Erythroblast (primary cell): ENCODE measurements at regions not wholly inside any gene's neighbourhood (a gene's known extent, or its start where the extent isn't known, plus 50 kb on each side); places are given as distances from the start of the nearest gene placed in this dataset.

Experiments used
- DNase-seq, 2 experiments: peaks; one replicate each; lab custom pipeline; 2025; lab: John Stamatoyannopoulos, UW
- GATA1 ChIP-seq: IDR thresholded peaks from 2 replicates; pipeline ENCODE4 v1.6.1; 2011; ENCODE audit warnings: low read depth, mild to moderate bottlenecking, control low read depth, low read length, moderate library complexity
- POLR2A ChIP-seq: IDR thresholded peaks from 2 replicates; pipeline ENCODE4 v1.6.1; 2011; ENCODE audit warnings: mild to moderate bottlenecking, low read length

DNA sequence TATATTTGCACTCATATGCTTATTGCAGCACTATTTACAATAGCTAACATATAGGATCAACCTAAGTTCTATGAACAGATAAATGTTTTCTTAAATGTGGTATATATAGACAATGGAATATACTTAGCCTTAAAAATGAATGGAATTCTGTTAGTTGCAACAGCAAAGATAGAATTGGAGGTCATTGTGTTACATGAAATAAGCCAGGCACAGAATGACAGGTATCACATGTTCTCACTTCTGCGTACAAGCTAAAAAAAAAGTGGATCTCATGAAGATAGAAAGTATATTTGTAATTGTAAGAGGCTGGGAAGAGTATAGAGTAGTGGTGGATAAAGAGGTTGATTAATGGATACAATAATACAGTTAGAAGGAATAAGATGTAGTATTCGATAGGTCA is 255.5 kb upstream of the SETBP1 start:
- DNase-seq, result no peak
- TF ChIP-seq POLR2A (no peak), GATA1 (no peak)

DNA sequence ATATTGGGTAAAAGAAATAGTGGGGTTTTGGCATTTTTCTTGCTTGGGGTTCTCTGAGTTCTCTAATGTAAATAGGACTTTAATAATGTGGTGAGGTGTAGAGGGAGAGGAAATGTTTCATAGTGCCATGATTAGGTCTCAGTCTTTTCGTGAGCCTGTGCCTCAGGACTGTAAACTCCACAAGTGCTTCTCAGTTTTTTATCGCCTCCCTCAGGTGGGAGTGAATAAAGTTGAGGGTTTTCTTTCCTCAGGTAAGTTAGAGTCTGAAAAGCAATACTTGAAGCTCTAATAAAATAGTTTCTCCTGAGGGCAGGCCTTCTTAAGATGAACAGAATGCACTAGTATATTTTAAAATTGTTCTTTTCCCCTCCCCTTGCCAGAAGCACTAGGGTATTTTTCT is 243.1 kb upstream of the SETBP1 start:
- DNase-seq, result no peak
- TF ChIP-seq POLR2A (no peak), GATA1 (no peak)

DNA sequence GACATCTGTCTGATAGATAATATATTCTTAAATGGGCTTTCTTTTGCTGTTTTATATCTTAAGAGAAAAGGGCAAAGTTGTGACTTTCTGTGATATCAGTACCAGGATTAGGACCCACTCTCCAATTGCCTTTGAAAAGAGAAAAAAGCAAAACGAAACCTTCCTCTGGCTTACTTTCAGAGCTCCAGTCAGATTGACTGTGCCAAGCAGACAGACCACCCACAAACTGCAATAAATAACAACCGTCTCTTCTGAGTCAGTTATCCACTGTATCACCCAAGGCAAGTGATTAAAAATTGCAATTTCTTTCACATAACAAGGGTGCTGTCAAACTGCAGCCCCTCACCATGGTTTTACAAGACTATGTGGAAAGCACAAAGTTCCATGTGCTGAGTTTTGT is 230.5 kb upstream of the SETBP1 start:
- DNase-seq, result no peak
- TF ChIP-seq POLR2A, result no peak
- TF ChIP-seq GATA1, result no peak

DNA sequence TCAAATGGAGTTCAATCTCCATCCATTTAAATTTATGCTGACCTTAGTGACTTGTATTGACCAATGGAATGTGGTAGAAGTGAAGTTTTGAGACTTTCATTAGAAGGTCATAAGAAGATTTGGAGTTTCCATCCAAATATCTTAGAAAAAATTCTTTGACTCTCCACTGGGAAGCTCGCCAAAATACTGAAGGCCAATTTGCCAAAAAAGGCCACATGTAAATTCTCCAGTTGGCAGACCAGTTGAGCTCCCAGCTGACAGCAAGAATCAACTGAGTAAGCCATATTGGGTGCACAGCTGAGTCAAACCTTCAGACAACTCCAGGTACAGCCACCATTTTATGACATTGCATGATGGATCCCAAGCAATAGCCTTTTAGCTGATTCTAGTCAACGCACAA is 228.3 kb upstream of the SETBP1 start:
- no peak for DNase-seq
- TF ChIP-seq POLR2A, result no peak
- no peak for TF ChIP-seq GATA1

DNA sequence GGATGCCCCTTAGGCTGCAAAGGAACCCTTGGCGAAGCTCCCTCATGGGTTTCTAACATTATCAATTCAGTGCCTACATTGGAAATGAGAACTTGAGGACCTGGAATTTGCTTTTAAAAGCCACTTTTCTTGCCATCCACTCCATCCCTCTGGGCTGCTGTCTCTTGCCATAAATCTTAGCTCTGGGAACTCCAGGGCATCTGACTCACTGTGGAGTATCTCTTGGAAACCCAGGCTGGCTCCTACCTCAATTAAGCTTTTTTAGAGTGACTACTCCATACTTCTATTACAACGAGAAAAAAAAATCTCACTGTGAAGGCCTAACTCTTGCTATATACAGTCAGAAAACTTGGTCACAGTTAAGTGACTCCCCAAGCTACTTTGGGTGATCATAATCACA is 227.2 kb upstream of the SETBP1 start:
- DNase-seq, result no peak
- TF ChIP-seq GATA1, result no peak
- no peak for TF ChIP-seq POLR2A

DNA sequence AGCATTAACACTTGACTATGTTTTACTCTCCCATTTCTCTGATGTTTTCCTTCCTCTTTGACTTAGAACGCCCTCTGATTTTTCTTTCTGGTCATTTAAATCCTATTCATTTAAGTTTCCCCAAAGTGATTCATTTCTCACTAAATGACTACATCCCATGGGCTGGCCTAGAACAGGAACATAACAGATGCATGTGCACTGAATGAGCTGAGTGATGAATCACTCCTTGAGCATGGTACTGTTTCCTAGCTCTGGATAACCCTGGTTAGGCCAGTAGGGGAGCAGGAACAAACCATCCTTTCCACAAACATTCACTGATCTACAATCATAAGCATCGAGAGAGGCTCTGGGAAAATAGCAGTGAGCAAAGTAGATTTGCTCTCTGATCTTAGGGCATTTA is 221.9 kb upstream of the SETBP1 start:
- no peak for TF ChIP-seq GATA1
- TF ChIP-seq POLR2A, result no peak
- DNase-seq, result no peak

DNA sequence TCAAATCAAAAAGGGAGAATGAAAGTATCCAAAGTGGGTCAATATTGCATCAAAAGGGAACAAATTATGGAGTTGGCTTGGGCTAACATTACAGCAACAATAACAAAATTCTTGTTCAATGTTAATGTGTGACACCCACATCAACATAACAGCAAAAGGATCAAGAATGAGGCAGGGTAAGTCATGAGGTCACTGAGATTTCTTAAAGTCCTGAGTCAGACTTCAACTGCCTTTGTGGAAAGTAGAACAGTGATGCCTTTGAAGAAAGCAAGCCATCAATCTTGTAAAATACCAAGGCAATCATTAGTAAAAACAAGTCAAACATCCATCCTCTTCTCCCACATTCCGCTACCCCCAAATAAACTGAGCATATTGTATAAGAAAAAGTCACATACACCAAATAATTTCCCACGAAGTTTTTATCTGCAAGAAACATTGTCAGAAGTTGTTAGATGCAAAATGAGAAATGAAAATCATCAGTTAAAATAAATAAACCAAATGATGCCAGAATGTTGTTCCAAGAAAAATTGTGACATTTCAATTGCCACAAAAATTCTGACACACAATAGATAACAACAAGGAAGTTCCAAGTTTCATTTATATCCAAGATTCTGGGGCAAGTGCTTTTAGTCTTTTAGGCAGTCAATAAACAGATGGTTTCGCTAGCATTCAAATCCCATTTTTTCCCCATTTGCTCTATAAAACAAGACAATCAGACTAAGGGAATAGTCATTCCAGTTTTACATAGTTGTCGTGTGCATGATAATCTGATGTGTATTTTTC is 216.1 kb upstream of the SETBP1 start:
- no peak for DNase-seq
- TF ChIP-seq GATA1 (no peak), POLR2A (no peak)

DNA sequence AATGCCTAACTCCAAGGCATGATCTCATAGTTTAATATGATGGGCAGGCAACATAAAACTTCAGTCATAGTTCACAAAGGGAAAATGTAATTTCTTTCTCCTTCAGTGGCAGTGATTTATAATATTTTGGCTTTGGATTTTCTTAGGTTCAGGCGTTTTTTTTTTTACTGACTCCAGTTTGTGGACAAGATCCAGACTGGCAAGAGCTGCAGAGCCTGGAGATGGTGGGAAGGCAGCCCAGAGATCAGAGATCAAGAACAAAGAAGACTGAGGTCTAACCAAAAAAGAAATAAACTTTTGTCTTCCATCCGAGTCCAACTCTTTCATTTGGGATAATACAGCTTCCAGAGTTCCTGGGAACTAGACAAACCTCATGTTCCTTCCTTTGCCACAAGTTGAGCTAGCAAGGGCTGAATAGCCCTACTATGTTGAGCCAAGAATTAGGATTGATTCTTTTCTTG is 215.3 kb upstream of the SETBP1 start:
- DNase-seq, result no peak
- TF ChIP-seq GATA1, result no peak
- TF ChIP-seq POLR2A, result no peak

DNA sequence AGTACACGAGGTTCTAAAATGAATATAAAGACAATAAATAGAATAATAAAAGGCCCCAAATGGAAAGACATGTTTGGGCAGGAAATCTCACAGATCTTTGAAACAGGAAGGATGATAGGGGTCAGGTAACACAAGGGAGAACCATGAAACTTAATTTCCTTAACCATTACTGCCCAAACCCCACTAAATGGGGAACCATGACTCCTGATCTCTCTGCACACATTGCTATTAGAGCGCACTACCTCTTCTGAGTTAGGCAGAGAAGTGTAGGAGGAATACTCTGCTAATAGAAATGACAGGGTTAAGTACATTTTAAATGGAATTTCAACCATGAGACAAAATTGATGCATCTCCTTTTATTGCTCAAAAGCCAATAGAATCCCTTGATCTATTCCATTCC is 213.7 kb upstream of the SETBP1 start:
- TF ChIP-seq GATA1, result no peak
- TF ChIP-seq POLR2A, result no peak
- DNase-seq, result no peak

DNA sequence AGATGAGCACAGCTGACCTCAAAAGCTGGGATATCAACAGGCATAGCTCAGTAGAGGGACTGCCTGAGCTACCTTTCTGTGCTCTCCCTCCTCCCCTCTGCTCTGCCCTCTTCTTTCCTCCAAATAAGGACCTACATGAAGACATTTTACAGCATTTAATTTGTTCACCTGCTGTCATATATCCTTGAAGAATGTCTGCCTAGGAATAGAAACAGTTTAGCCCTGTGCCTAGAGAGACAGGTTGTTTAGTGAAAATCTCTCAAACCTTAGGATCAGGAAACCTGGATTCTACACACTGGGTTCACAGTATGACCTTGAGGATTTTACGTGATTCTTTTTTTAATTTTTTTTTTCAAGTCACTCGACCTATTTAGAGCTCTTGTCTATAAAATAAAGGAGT is 213.0 kb upstream of the SETBP1 start:
- no peak for DNase-seq
- no peak for TF ChIP-seq POLR2A
- no peak for TF ChIP-seq GATA1

DNA sequence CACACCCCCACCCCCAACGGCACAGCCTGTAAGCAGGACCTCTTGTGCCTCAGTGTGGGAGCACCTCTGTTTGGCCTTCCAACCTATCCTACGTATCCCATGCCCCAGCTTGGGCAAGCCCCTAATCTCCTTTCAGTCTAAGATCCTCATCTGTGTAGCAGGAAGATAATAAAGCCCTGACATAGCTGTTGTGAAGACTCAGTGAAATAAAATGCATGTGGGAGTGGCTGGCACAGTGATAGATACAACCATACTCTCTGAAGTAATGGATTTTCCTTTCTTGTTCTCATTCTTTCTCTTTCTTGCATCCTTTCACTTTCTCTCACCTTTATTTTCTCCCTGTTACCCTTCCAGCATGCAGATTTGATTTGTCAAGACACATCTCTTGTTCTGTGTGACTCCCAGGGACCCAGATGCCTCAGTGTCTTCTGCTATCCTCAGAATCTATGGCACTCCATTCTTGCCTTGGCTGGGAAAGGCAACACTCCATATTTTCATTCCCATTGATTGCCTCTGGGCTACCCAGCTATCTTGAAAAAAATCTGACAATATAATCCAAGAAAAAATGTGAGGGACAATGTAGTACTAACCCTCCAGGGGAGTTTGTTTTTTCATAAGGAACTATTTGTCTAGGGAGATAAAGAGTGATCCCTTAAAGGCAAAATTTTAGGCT is 207.2 kb upstream of the SETBP1 start:
- DNase-seq, result no peak
- TF ChIP-seq GATA1 (no peak), POLR2A (no peak)

DNA sequence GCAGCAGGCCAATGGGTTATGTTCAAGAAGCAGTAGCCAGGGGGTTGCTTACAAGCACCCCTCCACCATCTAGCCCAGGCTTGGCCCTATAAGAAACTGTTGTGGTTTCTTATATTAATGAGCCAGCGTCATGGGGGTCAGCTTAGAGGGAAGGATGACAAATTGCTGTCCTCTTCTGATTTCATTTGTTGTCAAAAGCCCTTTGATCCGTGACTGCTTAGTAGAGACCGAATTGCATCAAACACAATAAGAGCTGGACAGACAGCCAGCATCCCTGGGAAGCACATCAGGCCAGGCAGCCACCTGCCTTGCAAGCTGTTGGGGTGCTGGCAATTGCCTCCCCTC is 206.6 kb upstream of the SETBP1 start:
- DNase-seq, result no peak
- TF ChIP-seq GATA1 (no peak), POLR2A (no peak)

DNA sequence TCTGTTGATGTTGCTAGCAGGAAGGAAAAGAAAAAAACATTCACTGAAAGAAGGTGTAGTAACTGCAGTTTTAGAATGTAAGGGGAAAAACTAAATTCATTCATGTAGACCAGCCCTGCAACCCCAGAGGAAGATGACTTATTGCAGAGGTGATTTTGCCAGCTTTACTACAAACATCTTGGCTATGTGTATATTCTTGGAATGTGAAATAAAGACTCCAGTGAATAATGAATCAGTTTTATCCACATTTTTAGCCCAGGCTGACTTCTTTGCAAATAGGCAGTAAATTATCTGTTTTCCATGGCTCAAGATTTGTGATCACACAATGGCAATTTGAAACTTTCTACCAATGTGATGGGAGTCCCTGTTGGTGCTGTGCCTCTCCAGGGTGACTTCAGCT is 206.1 kb upstream of the SETBP1 start:
- TF ChIP-seq POLR2A, result no peak
- no peak for DNase-seq

DNA sequence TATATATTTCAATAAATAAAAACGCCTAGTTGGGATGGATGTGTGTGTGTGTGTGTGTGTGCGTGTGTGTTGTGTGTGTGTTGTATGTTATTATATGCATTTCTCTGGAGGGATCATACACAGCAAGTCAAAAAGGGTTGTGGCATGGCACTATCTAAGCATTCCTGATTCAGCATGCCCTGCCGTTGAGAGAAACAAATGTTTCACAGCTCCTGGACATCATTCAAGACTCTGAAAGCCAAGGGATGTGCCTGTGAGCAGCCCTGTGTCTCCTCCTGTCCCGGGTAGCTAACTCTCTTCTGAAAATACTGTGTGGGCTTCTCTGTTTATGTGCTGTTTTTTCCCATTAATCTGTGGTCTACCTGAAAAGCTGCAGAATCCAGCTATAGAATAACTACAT is 197.9 kb upstream of the SETBP1 start:
- no peak for TF ChIP-seq POLR2A
- no peak for TF ChIP-seq GATA1
- DNase-seq, result no peak

DNA sequence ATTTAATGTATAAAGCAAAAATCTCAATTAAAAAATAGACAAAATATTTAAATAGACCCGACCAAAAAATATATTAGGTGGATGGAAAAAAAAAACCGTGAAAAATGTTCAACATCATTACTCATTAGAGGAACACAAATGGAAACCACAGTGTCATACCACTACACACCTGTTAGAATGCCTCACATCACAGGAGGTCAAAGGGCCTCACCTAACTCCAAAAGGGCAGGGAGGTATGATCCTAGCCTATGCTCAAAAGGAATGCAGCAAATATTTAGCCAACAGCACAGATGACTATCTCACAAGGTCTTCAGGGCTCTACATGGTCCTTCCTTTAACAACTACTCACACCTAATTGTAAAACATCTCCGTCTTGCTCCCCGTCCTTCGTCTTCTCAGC is 185.5 kb upstream of the SETBP1 start:
- DNase-seq, result no peak
- TF ChIP-seq GATA1 (no peak), POLR2A (no peak)
